Dedifferentiated amniotic fluid mesenchymal stem cell (primary cell): ENCODE measurements at regions not wholly inside any gene's neighbourhood (a gene's known extent, or its start where the extent isn't known, plus 50 kb on each side); places are given as distances from the start of the nearest gene placed in this dataset.
"Not testable (repeated sequence)": the region's sequence is repeated elsewhere in the genome, so short reads cannot be mapped to it uniquely, and the experiment has no call there.

Experiments
- DNase-seq: peaks from one replicate; pipeline ENCODE4 v3.0.0-alpha.2; 2016; ENCODE audit errors: extremely low spot score

DNA sequence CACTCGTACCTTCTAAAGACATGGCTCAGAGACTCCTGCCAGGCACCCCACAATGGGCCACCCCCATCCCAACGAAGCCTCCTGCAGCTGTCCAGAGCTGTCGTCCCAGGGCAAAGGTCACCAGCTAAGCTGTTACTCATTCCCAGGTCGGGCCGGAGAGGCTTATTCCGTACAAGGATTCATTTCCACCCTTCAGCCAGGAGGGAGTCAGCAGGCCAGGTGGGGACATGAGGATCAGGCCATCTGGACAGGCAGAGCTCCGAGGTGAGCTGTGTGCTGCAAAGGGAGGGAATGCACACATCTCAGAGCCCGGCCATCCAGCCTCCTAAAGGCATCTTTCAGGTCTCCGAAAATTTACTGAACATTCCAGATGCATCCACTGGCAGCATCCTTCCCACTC lies 63.9 kb upstream of the NANOS1 start:
- DNase-seq: no peak

- DNase-seq: no peak
Observed at GRCh38 chr10:118966076-118966849, 63.3 kb upstream of the NANOS1 start.

GRCh38 chr10:118966850-118967125 lies 62.7 kb upstream of the NANOS1 start:
- no peak for DNase-seq

DNA sequence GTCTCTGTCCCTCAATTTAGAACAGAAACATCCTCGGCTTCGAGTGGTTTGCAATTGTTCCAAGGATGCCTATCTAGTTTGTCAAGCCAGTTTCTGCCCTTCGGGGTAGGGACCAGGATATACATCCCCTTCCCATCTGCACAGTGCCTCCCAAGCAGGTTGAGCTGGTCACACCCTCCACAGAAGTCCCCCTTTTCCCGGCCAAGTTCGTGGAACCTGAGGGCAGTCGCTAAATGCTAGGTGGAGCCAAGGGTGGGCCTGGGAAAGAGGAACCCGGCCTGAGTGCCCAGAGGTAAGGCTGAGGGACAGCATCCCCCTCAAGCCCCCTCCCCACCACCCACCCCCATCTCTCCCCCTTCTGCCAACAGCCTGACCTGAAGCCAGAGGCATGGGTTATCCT lies 62.4 kb upstream of the NANOS1 start:
- DNase-seq: no peak

DNA sequence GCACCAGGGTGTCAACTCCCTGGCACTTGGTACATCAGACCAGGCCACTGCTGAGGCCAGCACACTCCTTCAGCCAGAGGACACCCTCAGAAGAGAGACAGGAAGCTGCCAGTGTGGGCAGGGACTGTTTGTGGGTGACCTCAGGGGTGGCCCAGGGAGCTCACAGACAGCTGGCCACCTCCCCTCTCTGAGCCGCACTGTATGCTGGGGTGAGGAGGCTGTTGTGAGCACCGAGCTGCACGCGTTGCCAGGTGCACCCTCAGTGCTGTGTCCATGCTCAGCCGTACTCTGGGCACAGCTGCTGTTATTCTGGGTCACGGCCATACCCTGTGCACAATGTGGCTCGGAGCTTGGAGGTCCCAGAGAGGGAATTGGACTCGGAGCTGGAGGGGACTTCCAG lies 61.5 kb upstream of the NANOS1 start:
- no peak for DNase-seq

DNA sequence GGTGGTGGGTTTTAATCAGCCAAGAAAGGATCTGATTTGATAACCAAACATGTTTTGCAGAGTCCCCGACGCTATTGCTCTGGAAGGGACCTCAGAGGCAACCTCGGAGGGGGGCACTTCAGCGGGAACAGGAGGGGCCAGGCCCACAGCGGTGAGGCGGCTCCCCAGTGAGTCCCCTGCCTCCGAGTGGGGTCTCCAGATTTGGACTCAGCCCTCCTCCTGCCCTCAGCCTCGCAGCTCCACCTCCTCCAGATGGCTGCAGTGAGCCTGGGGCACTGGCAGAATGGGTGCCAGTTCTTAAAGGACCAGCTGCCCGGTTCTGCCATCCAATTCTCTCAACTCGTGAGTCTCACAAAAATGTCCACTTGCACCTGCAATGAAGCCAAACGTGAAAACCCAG lies 61.0 kb upstream of the NANOS1 start:
- DNase-seq: no peak

DNA sequence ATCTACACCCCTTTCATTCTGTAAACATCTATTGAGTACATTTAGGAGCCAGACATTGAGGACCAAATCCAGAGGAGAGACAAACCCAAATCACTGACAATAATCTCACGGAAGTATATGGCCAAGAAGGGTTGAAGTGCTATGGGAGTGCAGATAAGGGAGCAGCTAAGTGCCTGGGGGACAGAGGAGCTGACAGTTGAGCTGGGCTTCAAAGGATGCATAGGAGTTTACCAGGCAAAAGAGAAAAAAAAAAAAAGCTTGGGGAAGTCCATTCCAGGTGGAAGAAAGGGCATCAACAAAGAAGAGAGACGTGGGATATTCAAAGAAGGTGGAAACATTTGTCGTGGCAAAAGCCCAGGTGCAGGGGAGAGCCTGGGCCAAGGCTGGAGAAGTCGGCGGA lies 60.5 kb upstream of the NANOS1 start:
- DNase-seq: no peak

DNA sequence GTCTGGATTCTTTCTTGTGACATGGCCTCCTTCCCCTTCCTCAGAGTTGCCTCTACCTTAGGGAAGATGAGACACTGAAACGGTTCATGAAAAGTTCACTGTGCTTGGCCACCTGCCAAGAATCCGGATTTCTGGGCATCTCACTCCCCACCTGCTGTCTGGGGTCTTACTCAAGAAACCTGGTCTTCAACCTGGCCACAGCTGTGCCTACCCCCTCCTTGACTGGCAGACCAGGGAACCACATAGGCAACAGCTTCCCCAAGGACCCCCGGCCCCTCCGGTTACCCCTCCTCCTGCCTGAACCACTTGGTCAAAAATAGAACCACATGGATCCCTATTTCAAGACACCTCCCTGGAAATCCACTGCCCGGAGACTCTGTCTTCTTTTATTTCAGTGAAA lies 58.7 kb upstream of the NANOS1 start:
- DNase-seq: no peak

DNA sequence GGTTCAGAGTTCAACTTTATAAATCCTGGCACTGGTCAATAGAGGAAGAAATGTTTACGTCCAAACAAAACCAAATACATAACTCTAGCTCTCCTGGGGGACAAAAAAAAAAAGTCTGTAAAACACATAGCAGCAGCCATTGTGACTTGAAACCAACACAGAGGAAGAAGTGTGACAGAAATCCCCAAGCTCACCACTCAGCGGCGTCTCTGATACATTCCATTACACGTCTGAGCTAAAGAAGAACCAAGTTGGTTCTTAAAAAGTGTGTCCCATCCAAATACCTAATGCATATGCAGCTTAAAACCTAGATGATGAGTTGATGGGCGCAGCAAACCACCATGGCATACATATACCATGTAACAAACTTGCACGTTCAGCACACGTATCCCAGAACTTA lies 58.3 kb upstream of the NANOS1 start:
- DNase-seq: no peak

GRCh38 chr10:118971876-118972275 lies 57.6 kb upstream of the NANOS1 start:
- no peak for DNase-seq

DNA sequence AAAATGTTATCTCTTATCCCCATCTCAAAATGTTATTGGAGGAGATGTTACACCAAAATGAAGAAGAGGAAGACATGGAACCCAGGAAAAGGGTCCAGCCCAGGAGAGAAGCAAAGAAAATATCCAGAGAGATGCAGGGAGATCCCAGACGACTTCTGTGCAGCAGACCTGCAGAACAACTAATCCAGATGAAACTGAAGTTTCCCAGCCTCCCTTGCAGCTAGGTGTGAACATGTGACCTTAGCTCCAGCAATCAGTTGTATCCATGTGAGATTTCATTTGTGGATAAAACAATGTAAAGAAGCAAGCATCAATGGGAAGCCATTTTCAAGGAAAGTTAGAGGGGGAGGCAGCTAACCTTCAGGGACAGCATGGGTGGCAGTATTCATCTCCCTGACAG lies 55.8 kb upstream of the NANOS1 start:
- DNase-seq: no peak

DNA sequence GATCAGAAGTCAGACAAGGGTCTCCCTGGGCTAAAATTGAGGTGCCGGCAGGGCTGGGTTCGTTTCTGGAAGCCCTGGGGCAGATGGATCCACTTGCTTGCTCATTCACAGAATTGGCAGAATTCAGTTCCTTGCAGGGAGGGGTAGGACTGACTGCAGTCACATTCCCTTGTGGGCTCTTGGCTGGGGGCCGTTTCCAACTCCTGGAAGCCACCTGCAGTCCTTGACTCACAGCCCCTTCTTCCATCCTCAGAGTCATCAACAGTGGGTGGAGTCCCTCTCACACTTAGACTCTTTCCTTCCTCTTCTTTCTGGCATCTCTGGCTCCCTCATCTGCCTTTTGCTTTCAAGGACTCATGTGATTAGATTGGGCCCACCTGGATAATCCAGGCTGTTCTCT lies 54.6 kb upstream of the NANOS1 start:
- DNase-seq: no peak

DNA sequence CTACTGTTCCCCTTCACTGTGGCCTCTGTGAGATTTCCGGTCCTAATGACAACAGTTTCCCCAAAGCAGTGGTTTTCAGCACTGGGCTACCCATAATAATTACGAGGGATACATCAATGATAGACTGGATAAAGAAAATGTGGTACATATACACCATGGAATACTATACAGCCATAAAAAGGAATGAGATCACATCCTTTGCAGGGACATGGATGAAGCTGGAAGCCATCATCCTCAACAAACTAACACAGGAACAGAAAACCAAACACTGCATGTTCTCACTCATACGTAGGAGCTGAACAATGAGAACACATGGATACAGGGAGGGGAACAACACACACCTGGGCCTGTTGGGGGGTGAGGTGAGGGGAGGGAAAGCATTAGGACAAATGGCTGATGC lies 53.3 kb upstream of the NANOS1 start:
- DNase-seq: not testable (repeated sequence)

GRCh38 chr10:118977022-118977599 lies 52.4 kb upstream of the NANOS1 start:
- no peak for DNase-seq

GRCh38 chr10:118977835-118978234 lies 51.7 kb upstream of the NANOS1 start:
- DNase-seq: no peak

GRCh38 chr10:118978316-118978997 lies 51.1 kb upstream of the NANOS1 start:
- DNase-seq: no peak

DNA sequence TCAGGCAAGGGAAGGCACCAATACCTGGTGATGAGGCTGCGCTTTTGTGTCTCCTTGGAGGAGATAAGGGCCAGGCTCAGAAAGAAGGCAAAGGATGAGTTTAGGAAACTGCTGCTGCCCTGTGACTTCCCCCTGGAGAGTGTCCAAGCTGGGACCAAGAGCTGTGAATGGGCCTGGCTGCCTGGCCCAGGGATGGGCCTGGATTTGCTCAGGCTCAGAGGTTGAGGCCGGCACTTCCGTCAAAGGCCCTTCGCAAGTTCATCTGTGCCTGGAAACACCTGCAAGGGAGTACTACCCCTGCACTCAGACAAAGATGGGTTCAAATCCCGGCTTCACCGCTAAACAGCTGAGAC lies 50.5 kb upstream of the NANOS1 start:
- DNase-seq: no peak

- DNase-seq: no peak
Observed at GRCh38 chr10:118979661-118980060, 49.9 kb upstream of the NANOS1 start.
